ENCODE measurements at regions not wholly inside any gene's neighbourhood (a gene's known extent, or its start where the extent isn't known, plus 50 kb on each side); places are given as distances from the start of the nearest gene placed in this dataset.

- H3K9me3 Mint-ChIP-seq, result peaks cover 15% of the 10 kb centered on the region
- H3K27ac Mint-ChIP-seq, result no peak overlapping the region
- H3K4me3 Mint-ChIP-seq, result no peak overlapping the region
- no peaks in the 10 kb centered on the region for H3K4me1 Mint-ChIP-seq (ENCODE audit: low read depth)
- no peaks in the 10 kb centered on the region for H3K27me3 Mint-ChIP-seq
- no peaks in the 10 kb centered on the region for H3K36me3 Mint-ChIP-seq (ENCODE audit: low read depth)
These were observed 650.8 kb downstream of the DCDC2C start for GRCh38 chr2:4354164-4354563.

GRCh38 chr2:4354678-4355077 lies 651.3 kb downstream of the DCDC2C start:
- H3K27me3 Mint-ChIP-seq, result no peaks in the 10 kb centered on the region
- H3K27ac Mint-ChIP-seq, result no peak overlapping the region
- no peaks in the 10 kb centered on the region for H3K36me3 Mint-ChIP-seq (ENCODE audit: low read depth)
- H3K4me1 Mint-ChIP-seq (ENCODE audit: low read depth), result no peaks in the 10 kb centered on the region
- peaks cover 15% of the 10 kb centered on the region for H3K9me3 Mint-ChIP-seq
- H3K4me3 Mint-ChIP-seq, result no peak overlapping the region

- Mint-ChIP-seq H3K27me3 (no peaks in the 10 kb centered on the region), H3K4me1 (ENCODE audit: low read depth) (no peaks in the 10 kb centered on the region), H3K36me3 (ENCODE audit: low read depth) (no peaks in the 10 kb centered on the region), H3K27ac (no peak overlapping the region), H3K9me3 (peaks cover 7% of the 10 kb centered on the region), H3K4me3 (no peak overlapping the region)
These were observed 652.7 kb downstream of the DCDC2C start for GRCh38 chr2:4356109-4356508.

GRCh38 chr2:4356541-4356940 lies 653.2 kb downstream of the DCDC2C start:
- Mint-ChIP-seq H3K27me3 (no peaks in the 10 kb centered on the region), H3K9me3 (peaks cover 5% of the 10 kb centered on the region), H3K4me1 (ENCODE audit: low read depth) (no peaks in the 10 kb centered on the region), H3K36me3 (ENCODE audit: low read depth) (no peaks in the 10 kb centered on the region), H3K27ac (no peak overlapping the region), H3K4me3 (no peak overlapping the region)

- Mint-ChIP-seq H3K36me3 (ENCODE audit: low read depth) (no peaks in the 10 kb centered on the region), H3K4me1 (ENCODE audit: low read depth) (no peaks in the 10 kb centered on the region), H3K27ac (no peak overlapping the region), H3K9me3 (peaks cover under 1% of the 10 kb centered on the region), H3K4me3 (no peak overlapping the region), H3K27me3 (no peaks in the 10 kb centered on the region)
These were observed 653.7 kb downstream of the DCDC2C start for GRCh38 chr2:4357121-4357520.

GRCh38 chr2:4358837-4359236 lies 655.5 kb downstream of the DCDC2C start:
- Mint-ChIP-seq H3K4me1 (ENCODE audit: low read depth) (no peaks in the 10 kb centered on the region), H3K4me3 (no peak overlapping the region), H3K27me3 (no peaks in the 10 kb centered on the region), H3K27ac (no peak overlapping the region), H3K9me3 (no peaks in the 10 kb centered on the region), H3K36me3 (ENCODE audit: low read depth) (no peaks in the 10 kb centered on the region)

GRCh38 chr2:4368907-4369306 lies 665.5 kb downstream of the DCDC2C start:
- Mint-ChIP-seq H3K4me1 (ENCODE audit: low read depth) (no peaks in the 10 kb centered on the region), H3K9me3 (peaks cover 23% of the 10 kb centered on the region)

GRCh38 chr2:4369826-4370419 lies 666.5 kb downstream of the DCDC2C start:
- H3K27ac Mint-ChIP-seq, result no peak overlapping the region
- no peaks in the 10 kb centered on the region for H3K27me3 Mint-ChIP-seq
- H3K36me3 Mint-ChIP-seq (ENCODE audit: low read depth), result no peaks in the 10 kb centered on the region
- H3K4me1 Mint-ChIP-seq (ENCODE audit: low read depth), result no peaks in the 10 kb centered on the region
- H3K9me3 Mint-ChIP-seq, result peaks cover 22% of the 10 kb centered on the region
- H3K4me3 Mint-ChIP-seq, result no peak overlapping the region

More at GRCh38 chr2:4368907-4369306, 665.5 kb downstream of the DCDC2C start:
- no peak overlapping the region for H3K27ac Mint-ChIP-seq
- H3K27me3 Mint-ChIP-seq, result no peaks in the 10 kb centered on the region
- no peak overlapping the region for H3K4me3 Mint-ChIP-seq
- H3K36me3 Mint-ChIP-seq (ENCODE audit: low read depth), result no peaks in the 10 kb centered on the region

- no peak overlapping the region for H3K4me3 Mint-ChIP-seq
- no peaks in the 10 kb centered on the region for H3K36me3 Mint-ChIP-seq (ENCODE audit: low read depth)
- H3K27ac Mint-ChIP-seq, result no peak overlapping the region
- peaks cover 22% of the 10 kb centered on the region for H3K9me3 Mint-ChIP-seq
- H3K27me3 Mint-ChIP-seq, result no peaks in the 10 kb centered on the region
- no peaks in the 10 kb centered on the region for H3K4me1 Mint-ChIP-seq (ENCODE audit: low read depth)
These were observed 667.2 kb downstream of the DCDC2C start for GRCh38 chr2:4370422-4371090.

GRCh38 chr2:4381049-4381448 lies 677.7 kb downstream of the DCDC2C start:
- H3K27ac Mint-ChIP-seq, result no peak overlapping the region
- H3K9me3 Mint-ChIP-seq, result peaks cover 9% of the 10 kb centered on the region
- no peaks in the 10 kb centered on the region for H3K36me3 Mint-ChIP-seq (ENCODE audit: low read depth)
- no peak overlapping the region for H3K4me3 Mint-ChIP-seq
- H3K4me1 Mint-ChIP-seq (ENCODE audit: low read depth), result no peaks in the 10 kb centered on the region
- no peaks in the 10 kb centered on the region for H3K27me3 Mint-ChIP-seq

GRCh38 chr2:4381773-4382172 lies 678.4 kb downstream of the DCDC2C start:
- H3K9me3 Mint-ChIP-seq, result peaks cover 12% of the 10 kb centered on the region
- H3K4me3 Mint-ChIP-seq, result no peak overlapping the region
- no peak overlapping the region for H3K27ac Mint-ChIP-seq
- no peaks in the 10 kb centered on the region for H3K4me1 Mint-ChIP-seq (ENCODE audit: low read depth)
- H3K27me3 Mint-ChIP-seq, result no peaks in the 10 kb centered on the region
- no peaks in the 10 kb centered on the region for H3K36me3 Mint-ChIP-seq (ENCODE audit: low read depth)

- no peaks in the 10 kb centered on the region for H3K4me1 Mint-ChIP-seq (ENCODE audit: low read depth)
- no peaks in the 10 kb centered on the region for H3K27me3 Mint-ChIP-seq
- H3K36me3 Mint-ChIP-seq (ENCODE audit: low read depth), result no peaks in the 10 kb centered on the region
- no peak overlapping the region for H3K27ac Mint-ChIP-seq
- peaks cover 31% of the 10 kb centered on the region for H3K9me3 Mint-ChIP-seq
- H3K4me3 Mint-ChIP-seq, result no peak overlapping the region
These were observed 687.6 kb downstream of the DCDC2C start for GRCh38 chr2:4391013-4391412.

GRCh38 chr2:4404363-4404762 lies 701.0 kb downstream of the DCDC2C start:
- peaks cover 2% of the 10 kb centered on the region for H3K36me3 Mint-ChIP-seq (ENCODE audit: low read depth)

GRCh38 chr2:4408321-4408720 lies 704.9 kb downstream of the DCDC2C start:
- H3K27ac Mint-ChIP-seq, result no peak overlapping the region
- H3K4me3 Mint-ChIP-seq, result no peak overlapping the region
- no peaks in the 10 kb centered on the region for H3K4me1 Mint-ChIP-seq (ENCODE audit: low read depth)
- peaks cover 3% of the 10 kb centered on the region for H3K36me3 Mint-ChIP-seq (ENCODE audit: low read depth)
- peaks cover 17% of the 10 kb centered on the region for H3K9me3 Mint-ChIP-seq
- no peaks in the 10 kb centered on the region for H3K27me3 Mint-ChIP-seq

More at GRCh38 chr2:4404363-4404762, 701.0 kb downstream of the DCDC2C start:
- Mint-ChIP-seq H3K9me3 (peaks cover 12% of the 10 kb centered on the region), H3K4me3 (no peak overlapping the region), H3K27ac (no peak overlapping the region), H3K27me3 (no peaks in the 10 kb centered on the region), H3K4me1 (ENCODE audit: low read depth) (no peaks in the 10 kb centered on the region)

GRCh38 chr2:4412637-4413187 lies 709.3 kb downstream of the DCDC2C start:
- Mint-ChIP-seq H3K27ac (no peak overlapping the region), H3K9me3 (peaks cover 24% of the 10 kb centered on the region), H3K27me3 (no peaks in the 10 kb centered on the region), H3K4me1 (ENCODE audit: low read depth) (no peaks in the 10 kb centered on the region), H3K4me3 (no peak overlapping the region), H3K36me3 (ENCODE audit: low read depth) (peaks cover 3% of the 10 kb centered on the region)

- Mint-ChIP-seq H3K4me1 (ENCODE audit: low read depth) (no peaks in the 10 kb centered on the region), H3K4me3 (no peak overlapping the region), H3K36me3 (ENCODE audit: low read depth) (no peaks in the 10 kb centered on the region), H3K27me3 (no peaks in the 10 kb centered on the region), H3K9me3 (peaks cover 27% of the 10 kb centered on the region), H3K27ac (no peak overlapping the region)
These were observed 711.8 kb downstream of the DCDC2C start for GRCh38 chr2:4415171-4415570.

Data from stimulated activated naive CD8-positive, alpha-beta T cell treated with anti-CD3 and anti-CD28 coated beads, Interleukin-15, Interleukin-2, amounts not matched to agents 100 ng/mL and 50 ng/mL, for 24 hours (primary cell).